ENCODE measurements at regions not wholly inside any gene's neighbourhood (a gene's known extent, or its start where the extent isn't known, plus 50 kb on each side); places are given as distances from the start of the nearest gene placed in this dataset.
"Not testable (repeated sequence)": the region's sequence is repeated elsewhere in the genome, so short reads cannot be mapped to it uniquely, and the experiment has no call there.

GRCh38 chrX:40973619-40974018 lies 111.6 kb upstream of the USP9X start:
- TF ChIP-seq CTCF (IDR thresholded peaks at IDR 0.05), result no peak
- no peak for DNase-seq (ENCODE audit: low spot score)
- Histone ChIP-seq H3K27ac (no peak overlapping the region), H3K4me3 (no peak overlapping the region)

DNA sequence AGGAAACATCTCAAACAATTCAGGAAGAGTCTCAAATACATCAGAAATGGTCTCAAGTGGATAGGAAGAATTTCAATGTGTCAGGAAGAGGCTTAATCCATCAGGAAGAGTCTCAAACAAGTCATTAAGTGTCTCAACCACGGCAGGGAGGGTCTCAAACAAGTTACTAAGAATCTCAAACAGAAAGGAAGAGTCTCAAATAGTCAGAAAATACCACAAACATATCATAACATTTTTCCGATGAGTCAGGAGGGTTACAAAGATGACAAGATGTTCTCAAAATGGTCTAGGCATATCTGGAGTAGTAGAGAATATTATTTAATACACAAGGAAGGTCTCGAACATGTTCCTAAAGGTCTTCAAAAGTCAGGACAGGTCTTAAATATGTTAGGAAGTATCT lies 109.3 kb upstream of the USP9X start:
- no peak overlapping the region for H3K27ac ChIP-seq
- H3K4me3 ChIP-seq, result no peak overlapping the region
- no peak for TF ChIP-seq CTCF (IDR thresholded peaks at IDR 0.05)
- DNase-seq (ENCODE audit: low spot score), result no peak

DNA sequence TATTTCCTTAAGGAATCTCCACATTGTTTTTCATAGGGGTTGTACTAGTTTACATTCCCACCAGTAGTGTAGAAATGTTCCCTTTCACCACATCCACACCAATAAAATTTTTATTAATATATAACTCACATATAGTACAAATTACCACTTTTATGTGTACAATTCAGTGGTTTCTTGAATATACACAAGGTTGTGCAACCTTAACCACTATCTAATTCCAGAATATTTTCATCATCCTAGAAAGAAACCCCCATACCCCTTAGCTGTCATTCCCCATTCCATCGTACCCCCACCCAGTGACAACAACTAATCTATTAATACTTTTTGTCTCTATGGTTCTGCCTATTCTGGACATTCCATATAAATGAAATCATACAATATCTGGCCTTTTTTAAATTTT lies 108.3 kb upstream of the USP9X start:
- Histone ChIP-seq H3K4me3 (no peak overlapping the region), H3K27ac (no peak overlapping the region)
- TF ChIP-seq CTCF (IDR thresholded peaks at IDR 0.05), result no peak
- DNase-seq (ENCODE audit: low spot score), result no peak

DNA sequence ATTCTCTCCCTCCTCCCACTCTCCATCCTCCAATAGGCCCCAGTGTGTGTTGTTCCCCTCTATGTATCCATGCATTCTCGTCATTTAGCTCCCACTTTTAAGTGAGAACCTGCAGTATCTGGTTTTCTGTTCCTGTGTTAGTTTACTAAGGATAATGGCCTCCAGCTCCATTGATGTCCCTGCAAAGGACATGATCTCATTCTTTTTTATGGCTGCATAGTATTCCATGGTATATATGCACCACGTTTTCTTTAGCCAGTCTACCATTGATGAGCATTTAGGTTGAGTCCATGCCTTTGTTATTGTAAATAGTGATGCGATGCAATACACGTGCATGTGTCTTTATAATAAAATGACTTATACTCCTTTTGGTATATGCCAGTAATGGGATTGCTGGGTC lies 100.3 kb upstream of the USP9X start:
- DNase-seq (ENCODE audit: low spot score), result no peak
- no peak for TF ChIP-seq CTCF (IDR thresholded peaks at IDR 0.05)

GRCh38 chrX:40987413-40987812 lies 97.8 kb upstream of the USP9X start:
- no peak for TF ChIP-seq CTCF (IDR thresholded peaks at IDR 0.05)
- no peak overlapping the region for H3K4me3 ChIP-seq
- no peak overlapping the region for H3K27ac ChIP-seq
- no peak for DNase-seq (ENCODE audit: low spot score)

More for the DNA sequence above, 100.3 kb upstream of the USP9X start:
- Histone ChIP-seq H3K4me3 (no peak overlapping the region), H3K27ac (no peak overlapping the region)

- no peak for DNase-seq (ENCODE audit: low spot score)
- TF ChIP-seq CTCF (IDR thresholded peaks at IDR 0.05), result no peak
- Histone ChIP-seq H3K4me3 (no peak overlapping the region), H3K27ac (no peak overlapping the region)
Observed at GRCh38 chrX:40988100-40988499, 97.1 kb upstream of the USP9X start.

- not testable (repeated sequence) for DNase-seq (ENCODE audit: low spot score); H3K27ac ChIP-seq; H3K4me3 ChIP-seq
Observed at GRCh38 chrX:40993395-40993794, 91.8 kb upstream of the USP9X start.
